GM10248 (cell line): ENCODE measurements at regions not wholly inside any gene's neighbourhood (a gene's known extent, or its start where the extent isn't known, plus 50 kb on each side); places are given as distances from the start of the nearest gene placed in this dataset.

Experiments used
- CTCF ChIA-PET: fragments of 300-600 bp; sonication (Branson Sonifier 250); formaldehyde crosslinking; extraction: SDS; loops from one replicate; lab custom pipeline; 2021; ENCODE audit warnings: antibody characterized with exemption; lab: Yijun Ruan, JAX
- POLR2A ChIA-PET: fragments of 350-650 bp; sonication (Branson Sonifier 250); formaldehyde crosslinking; extraction: SDS; loops from one replicate; lab custom pipeline; 2020; ENCODE audit warnings: antibody characterized with exemption; lab: Yijun Ruan, JAX
- DNase-seq: peaks from one replicate; pipeline ENCODE4 v3.0.0; 2012; ENCODE audit errors: extremely low spot score
- CTCF ChIP-seq: IDR thresholded peaks from 2 replicates; pipeline ENCODE4 v1.5.1; 2012; ENCODE audit warnings: mild to moderate bottlenecking, low read depth; ENCODE audit errors: extremely low read depth, missing control alignments, control extremely low read depth

- no peak for DNase-seq
- ChIA-PET POLR2A (no interaction called here), CTCF (no interaction called here)
Observed at GRCh38 chr1:2941907-2942306, 79.4 kb upstream of the ACTRT2 start.

GRCh38 chr1:2942410-2942809 is 78.9 kb upstream of the ACTRT2 start:
- POLR2A ChIA-PET, result no interaction called here
- CTCF ChIA-PET, result no interaction called here
- no peak for DNase-seq
- no peak for TF ChIP-seq CTCF

More at GRCh38 chr1:2941907-2942306, 79.4 kb upstream of the ACTRT2 start:
- TF ChIP-seq CTCF, result no peak

GRCh38 chr1:2943686-2944260 is 77.5 kb upstream of the ACTRT2 start:
- no peak for DNase-seq
- ChIA-PET CTCF (no interaction called here), POLR2A (no interaction called here)
- no peak for TF ChIP-seq CTCF

- ChIA-PET CTCF (no interaction called here), POLR2A (no interaction called here)
- TF ChIP-seq CTCF, result no peak
- no peak for DNase-seq
Observed at GRCh38 chr1:2944705-2945104, 76.6 kb upstream of the ACTRT2 start.

- CTCF ChIA-PET, result no interaction called here
- TF ChIP-seq CTCF, result no peak
- POLR2A ChIA-PET, result no interaction called here
- no peak for DNase-seq
Observed at GRCh38 chr1:2945821-2946231, 75.4 kb upstream of the ACTRT2 start.

GRCh38 chr1:2946291-2946690 is 75.0 kb upstream of the ACTRT2 start:
- DNase-seq, result no peak
- TF ChIP-seq CTCF, result no peak
- CTCF ChIA-PET, result no interaction called here
- POLR2A ChIA-PET, result no interaction called here
